Endothelial cell of umbilical vein (primary cell): ENCODE measurements at regions not wholly inside any gene's neighbourhood (a gene's known extent, or its start where the extent isn't known, plus 50 kb on each side); places are given as distances from the start of the nearest gene placed in this dataset.

Source experiments
- EZH2 ChIP-seq: IDR thresholded peaks from 2 replicates; pipeline ENCODE4 v1.6.1; 2012; ENCODE audit warnings: borderline replicate concordance, low read depth, mild to moderate bottlenecking, moderate library complexity, low read length, inconsistent platforms; ENCODE audit not compliant: severe bottlenecking
- FOS ChIP-seq: IDR thresholded peaks from 2 replicates; pipeline ENCODE4 v1.6.1; 2011; ENCODE audit warnings: mild to moderate bottlenecking, low read length, moderate library complexity, borderline replicate concordance; ENCODE audit not compliant: insufficient read depth
- JUN ChIP-seq: IDR thresholded peaks from 2 replicates; pipeline ENCODE4 v1.6.1; 2011; ENCODE audit warnings: borderline replicate concordance, low read depth; ENCODE audit not compliant: insufficient read length, insufficient read depth
- MYC ChIP-seq: IDR thresholded peaks from one replicate; pipeline ENCODE4 v1.6.1; 2011; ENCODE audit warnings: mild to moderate bottlenecking, low read depth, low read length
- POLR2A ChIP-seq: IDR thresholded peaks from 2 replicates; pipeline ENCODE4 v1.6.1; 2012; ENCODE audit warnings: low read depth, mild to moderate bottlenecking, control low read depth, low read length
- POLR2AphosphoS5 ChIP-seq: IDR thresholded peaks from 2 replicates; pipeline ENCODE4 v1.6.1; 2012; ENCODE audit warnings: low read depth, mild to moderate bottlenecking, control low read depth, low read length, moderate library complexity; ENCODE audit not compliant: insufficient read depth
- TF ChIP-seq, protein P1 (sequence below), 2 donors: IDR thresholded peaks; 1 replicate in 1 of 2; 2 replicates in 1 of 2; pipeline ENCODE4 v1.5.1; 2011; ENCODE audit warnings: low read length in 2 of 2, mild to moderate bottlenecking in 2 of 2, moderate library complexity in 2 of 2, control low read depth in 1 of 2, inconsistent platforms in 1 of 2, low read depth in 1 of 2; ENCODE audit not compliant: insufficient read depth in 1 of 2; ENCODE audit errors: extremely low read depth in 1 of 2
- TF ChIP-seq, protein P2 (sequence below): IDR thresholded peaks from 2 replicates; pipeline ENCODE4 v1.6.1; 2011; ENCODE audit not compliant: insufficient read depth, insufficient read length

DNA sequence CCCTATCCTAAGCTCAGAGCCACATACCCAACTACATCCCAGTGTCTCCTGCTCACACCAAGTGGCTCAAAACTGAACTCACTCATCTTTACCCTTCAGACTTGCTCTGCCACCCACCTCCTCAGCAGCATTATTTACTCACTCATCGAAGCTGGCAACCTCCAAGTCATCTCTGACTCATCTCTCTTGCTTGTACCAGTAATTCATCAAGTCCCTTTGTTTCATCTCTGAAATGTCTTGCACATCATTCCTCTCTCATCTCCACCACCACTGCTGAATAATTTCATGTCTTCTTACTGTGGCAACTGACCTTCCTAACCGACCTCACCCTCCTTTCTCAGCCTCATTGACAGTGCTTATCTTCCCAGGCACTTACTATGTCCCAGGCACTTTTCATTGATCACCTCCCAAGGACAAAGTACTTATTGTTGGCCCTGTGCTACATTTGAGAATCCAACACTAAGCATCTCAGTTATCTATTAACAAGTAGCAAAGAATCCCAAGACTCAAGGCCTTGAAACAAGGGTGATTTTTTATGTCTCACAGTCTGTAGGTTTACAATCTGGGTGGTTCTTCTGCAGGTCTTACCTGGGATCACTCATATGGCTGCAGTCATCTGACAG, 82.0 kb downstream of the MRPL46 start:
- TF ChIP-seq, protein P1, sequence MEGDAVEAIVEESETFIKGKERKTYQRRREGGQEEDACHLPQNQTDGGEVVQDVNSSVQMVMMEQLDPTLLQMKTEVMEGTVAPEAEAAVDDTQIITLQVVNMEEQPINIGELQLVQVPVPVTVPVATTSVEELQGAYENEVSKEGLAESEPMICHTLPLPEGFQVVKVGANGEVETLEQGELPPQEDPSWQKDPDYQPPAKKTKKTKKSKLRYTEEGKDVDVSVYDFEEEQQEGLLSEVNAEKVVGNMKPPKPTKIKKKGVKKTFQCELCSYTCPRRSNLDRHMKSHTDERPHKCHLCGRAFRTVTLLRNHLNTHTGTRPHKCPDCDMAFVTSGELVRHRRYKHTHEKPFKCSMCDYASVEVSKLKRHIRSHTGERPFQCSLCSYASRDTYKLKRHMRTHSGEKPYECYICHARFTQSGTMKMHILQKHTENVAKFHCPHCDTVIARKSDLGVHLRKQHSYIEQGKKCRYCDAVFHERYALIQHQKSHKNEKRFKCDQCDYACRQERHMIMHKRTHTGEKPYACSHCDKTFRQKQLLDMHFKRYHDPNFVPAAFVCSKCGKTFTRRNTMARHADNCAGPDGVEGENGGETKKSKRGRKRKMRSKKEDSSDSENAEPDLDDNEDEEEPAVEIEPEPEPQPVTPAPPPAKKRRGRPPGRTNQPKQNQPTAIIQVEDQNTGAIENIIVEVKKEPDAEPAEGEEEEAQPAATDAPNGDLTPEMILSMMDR (IDR thresholded peaks at IDR 0.05; ENCODE audit: extremely low read depth in 1 of 2, insufficient read depth in 1 of 2, low read depth in 1 of 2, low read length in 2 of 2) = no peak
- no peak for TF ChIP-seq POLR2A
- TF ChIP-seq, protein P2, sequence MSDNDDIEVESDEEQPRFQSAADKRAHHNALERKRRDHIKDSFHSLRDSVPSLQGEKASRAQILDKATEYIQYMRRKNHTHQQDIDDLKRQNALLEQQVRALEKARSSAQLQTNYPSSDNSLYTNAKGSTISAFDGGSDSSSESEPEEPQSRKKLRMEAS = no peak
- TF ChIP-seq MYC = no peak
- no peak for TF ChIP-seq POLR2AphosphoS5
- TF ChIP-seq EZH2 = no peak
- TF ChIP-seq FOS = no peak
- no peak for TF ChIP-seq JUN
